SK-MEL-5 (cell line): ENCODE measurements at regions not wholly inside any gene's neighbourhood (a gene's known extent, or its start where the extent isn't known, plus 50 kb on each side); places are given as distances from the start of the nearest gene placed in this dataset.
A peak's percentile ranks its signal among the peaks of the same experiment; 100 is the strongest.

Experiments used
- DNase-seq: peaks from one replicate; pipeline ENCODE4 v3.0.0-alpha.2; 2016; ENCODE audit warnings: low read depth, low spot score
- in situ Hi-C: cut with HindIII; loops from 2 replicates; pipeline ENCODE4 v1.10.0; 2016; ENCODE audit warnings: low sequenced_read_pairs, high pct_unique_total_duplicates, low pct_unique_long_range_greater_than_20kb

- in situ Hi-C loops: no loop called here
- peak; percentile 42 for DNase-seq
Measured at GRCh38 chr7:130872756-130873448, 138.9 kb upstream of the KLF14 start.

- in situ Hi-C loops: no loop called here
- DNase-seq: no peak
Measured at GRCh38 chr7:130874071-130874915, 140.3 kb upstream of the KLF14 start.

GRCh38 chr7:130875265-130875741, 141.3 kb upstream of the KLF14 start:
- peak; percentile 74 for DNase-seq
- in situ Hi-C loops: no loop called here

- peak; percentile 23 for DNase-seq
- in situ Hi-C loops: no loop called here
Measured at GRCh38 chr7:130875901-130876300, 141.9 kb upstream of the KLF14 start.

- DNase-seq: peak; percentile 8
- in situ Hi-C loops: no loop called here
Measured at GRCh38 chr7:130877236-130877990, 143.4 kb upstream of the KLF14 start.

GRCh38 chr7:130877991-130878305, 143.9 kb upstream of the KLF14 start:
- in situ Hi-C loops: no loop called here
- peak; percentile 3 for DNase-seq

GRCh38 chr7:130878785-130879184, 144.8 kb upstream of the KLF14 start:
- in situ Hi-C loops: no loop called here

GRCh38 chr7:130879191-130879590, 145.2 kb upstream of the KLF14 start:
- in situ Hi-C loops: no loop called here

More at GRCh38 chr7:130878785-130879184, 144.8 kb upstream of the KLF14 start:
- DNase-seq: peak; percentile 4

GRCh38 chr7:130880668-130881067, 146.7 kb upstream of the KLF14 start:
- DNase-seq: peak; percentile 33
- in situ Hi-C loops: no loop called here

More at GRCh38 chr7:130879191-130879590, 145.2 kb upstream of the KLF14 start:
- DNase-seq: no peak

GRCh38 chr7:130881091-130881798, 147.2 kb upstream of the KLF14 start:
- peak; percentile 52 for DNase-seq
- in situ Hi-C loops: no loop called here

- in situ Hi-C loops: no loop called here
- DNase-seq: no peak
Measured at GRCh38 chr7:130881799-130882141, 147.8 kb upstream of the KLF14 start.

- peak; percentile 14 for DNase-seq
- in situ Hi-C loops: no loop called here
Measured at GRCh38 chr7:130882396-130882795, 148.4 kb upstream of the KLF14 start.

- in situ Hi-C loops: no loop called here
- DNase-seq: no peak
Measured at GRCh38 chr7:130883928-130884327, 149.9 kb upstream of the KLF14 start.

- in situ Hi-C loops: no loop called here
Measured at GRCh38 chr7:130884437-130885417, 150.7 kb upstream of the KLF14 start.

GRCh38 chr7:130886438-130887135, 152.6 kb upstream of the KLF14 start:
- no peak for DNase-seq
- in situ Hi-C loops: no loop called here

More at GRCh38 chr7:130884437-130885417, 150.7 kb upstream of the KLF14 start:
- DNase-seq: no peak
